Lower leg skin (tissue), 3 donors: ENCODE measurements at regions not wholly inside any gene's neighbourhood (a gene's known extent, or its start where the extent isn't known, plus 50 kb on each side); places are given as distances from the start of the nearest gene placed in this dataset.
"Not testable (repeated sequence)": the region's sequence is repeated elsewhere in the genome, so short reads cannot be mapped to it uniquely, and the experiment has no call there.

Source experiments
- POLR2A ChIP-seq, 2 donors: fragments of 450-650 bp; IDR thresholded peaks; one replicate each; pipeline ENCODE4 v1.6.1; 2016 to 2017; ENCODE audit warnings: antibody characterized with exemption in 2 of 2, mild to moderate bottlenecking in 1 of 2, moderate library complexity in 1 of 2
- TF ChIP-seq, protein P1 (sequence below), 3 donors: fragments of 450-650 bp; IDR thresholded peaks; one replicate each; pipeline ENCODE4 v1.5.1; 2016; ENCODE audit warnings: antibody characterized with exemption in 3 of 3, mild to moderate bottlenecking in 3 of 3, moderate library complexity in 2 of 3

GRCh38 chr15:20639224-20639623, 97.6 kb upstream of the GOLGA6L6 start:
- TF ChIP-seq, protein P1, sequence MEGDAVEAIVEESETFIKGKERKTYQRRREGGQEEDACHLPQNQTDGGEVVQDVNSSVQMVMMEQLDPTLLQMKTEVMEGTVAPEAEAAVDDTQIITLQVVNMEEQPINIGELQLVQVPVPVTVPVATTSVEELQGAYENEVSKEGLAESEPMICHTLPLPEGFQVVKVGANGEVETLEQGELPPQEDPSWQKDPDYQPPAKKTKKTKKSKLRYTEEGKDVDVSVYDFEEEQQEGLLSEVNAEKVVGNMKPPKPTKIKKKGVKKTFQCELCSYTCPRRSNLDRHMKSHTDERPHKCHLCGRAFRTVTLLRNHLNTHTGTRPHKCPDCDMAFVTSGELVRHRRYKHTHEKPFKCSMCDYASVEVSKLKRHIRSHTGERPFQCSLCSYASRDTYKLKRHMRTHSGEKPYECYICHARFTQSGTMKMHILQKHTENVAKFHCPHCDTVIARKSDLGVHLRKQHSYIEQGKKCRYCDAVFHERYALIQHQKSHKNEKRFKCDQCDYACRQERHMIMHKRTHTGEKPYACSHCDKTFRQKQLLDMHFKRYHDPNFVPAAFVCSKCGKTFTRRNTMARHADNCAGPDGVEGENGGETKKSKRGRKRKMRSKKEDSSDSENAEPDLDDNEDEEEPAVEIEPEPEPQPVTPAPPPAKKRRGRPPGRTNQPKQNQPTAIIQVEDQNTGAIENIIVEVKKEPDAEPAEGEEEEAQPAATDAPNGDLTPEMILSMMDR (IDR thresholded peaks at IDR 0.05), result not testable (repeated sequence)
- not testable (repeated sequence) for TF ChIP-seq POLR2A (IDR thresholded peaks at IDR 0.05)
